ENCODE measurements at regions not wholly inside any gene's neighbourhood (a gene's known extent, or its start where the extent isn't known, plus 50 kb on each side); places are given as distances from the start of the nearest gene placed in this dataset.

- ChIA-PET CTCF (interaction anchor here (0.6 kb wide), 2 partner anchors 10 to 276 kb away, joined by 3 to 4 read pairs; no protein-coding TSS in a partner anchor), POLR2A (ENCODE audit: low non-redundant PET) (no interaction called here)
- no peak for DNase-seq (ENCODE audit: low spot score)
- no peak for TF ChIP-seq CTCF (conservative IDR thresholded peaks at IDR 0.05; ENCODE audit: low read depth)
- H3K27ac ChIP-seq = no peak overlapping the region
Measured at GRCh38 chr5:56414066-56414465, 180.9 kb upstream of the ANKRD55 start.

GRCh38 chr5:56413546-56413945 is 180.4 kb upstream of the ANKRD55 start:
- no peak overlapping the region for H3K27ac ChIP-seq
- no peak for TF ChIP-seq CTCF (conservative IDR thresholded peaks at IDR 0.05; ENCODE audit: low read depth)
- POLR2A ChIA-PET (ENCODE audit: low non-redundant PET) = no interaction called here
- CTCF ChIA-PET = no interaction called here
- no peak for DNase-seq (ENCODE audit: low spot score)

GRCh38 chr5:56412601-56413379 is 179.7 kb upstream of the ANKRD55 start:
- ChIA-PET POLR2A (ENCODE audit: low non-redundant PET) (no interaction called here), CTCF (interaction anchor here (0.8 kb wide), 1 partner anchor 163 kb away, joined by 3 read pairs; no protein-coding TSS in a partner anchor)
- no peak for TF ChIP-seq CTCF (conservative IDR thresholded peaks at IDR 0.05; ENCODE audit: low read depth)
- no peak overlapping the region for H3K27ac ChIP-seq
- DNase-seq (ENCODE audit: low spot score) = no peak

GRCh38 chr5:56410696-56411095 is 177.6 kb upstream of the ANKRD55 start:
- CTCF ChIA-PET = no interaction called here
- H3K27ac ChIP-seq = no peak overlapping the region
- POLR2A ChIA-PET (ENCODE audit: low non-redundant PET) = no interaction called here
- TF ChIP-seq CTCF (conservative IDR thresholded peaks at IDR 0.05; ENCODE audit: low read depth) = no peak
- no peak for DNase-seq (ENCODE audit: low spot score)

- CTCF ChIA-PET = interaction anchor here (0.6 to 0.7 kb wide), 3 partner anchors 44 to 157 kb away, joined by 3 to 8 read pairs (median 3); no protein-coding TSS in a partner anchor
- POLR2A ChIA-PET (ENCODE audit: low non-redundant PET) = no interaction called here
- H3K27ac ChIP-seq = no peak overlapping the region
- no peak for TF ChIP-seq CTCF (conservative IDR thresholded peaks at IDR 0.05; ENCODE audit: low read depth)
- peak; percentile 80 for DNase-seq (ENCODE audit: low spot score)
Measured at GRCh38 chr5:56409331-56410190, 176.4 kb upstream of the ANKRD55 start.

GRCh38 chr5:56406838-56407237 is 173.7 kb upstream of the ANKRD55 start:
- DNase-seq (ENCODE audit: low spot score) = no peak
- TF ChIP-seq CTCF (conservative IDR thresholded peaks at IDR 0.05; ENCODE audit: low read depth) = no peak
- ChIA-PET POLR2A (ENCODE audit: low non-redundant PET) (no interaction called here), CTCF (interaction anchor here (0.5 kb wide), 1 partner anchor 90 kb away, joined by 3 read pairs; no protein-coding TSS in a partner anchor)
- no peak overlapping the region for H3K27ac ChIP-seq

Measured in RWPE1 (cell line).